GM19395 (cell line): ENCODE measurements at regions not wholly inside any gene's neighbourhood (a gene's known extent, or its start where the extent isn't known, plus 50 kb on each side); places are given as distances from the start of the nearest gene placed in this dataset.
A peak's percentile ranks its signal among the peaks of the same experiment; 100 is the strongest.
"Not testable (repeated sequence)": the region's sequence is repeated elsewhere in the genome, so short reads cannot be mapped to it uniquely, and the experiment has no call there.

Experiments
- ATAC-seq: cut with Tn5 transposase; IDR thresholded peaks from one replicate; pipeline ENCODE4 v1.9.1; 2021; ENCODE audit warnings: mild to moderate bottlenecking, moderate library complexity; ENCODE audit not compliant: unreplicated experiment

DNA sequence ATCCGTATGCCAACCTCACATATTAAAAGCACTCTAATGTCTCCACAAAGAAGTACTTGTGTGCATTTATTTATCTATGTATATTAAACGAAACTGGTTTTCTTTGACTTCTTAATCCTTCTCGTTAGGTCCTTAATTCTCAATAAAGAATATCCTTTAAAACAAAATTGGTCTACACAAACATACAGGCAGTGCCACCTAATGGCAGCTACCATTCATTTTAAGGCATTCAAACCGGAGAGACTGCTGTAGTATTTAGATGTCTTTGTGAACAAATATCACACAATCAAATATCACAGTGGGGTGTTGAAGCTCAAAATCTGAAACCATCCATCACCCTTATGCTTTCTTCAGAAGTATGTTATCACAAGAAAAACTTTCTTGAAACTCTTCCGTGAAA, 96.6 kb upstream of the IRAK1BP1 start:
- no peak for ATAC-seq

DNA sequence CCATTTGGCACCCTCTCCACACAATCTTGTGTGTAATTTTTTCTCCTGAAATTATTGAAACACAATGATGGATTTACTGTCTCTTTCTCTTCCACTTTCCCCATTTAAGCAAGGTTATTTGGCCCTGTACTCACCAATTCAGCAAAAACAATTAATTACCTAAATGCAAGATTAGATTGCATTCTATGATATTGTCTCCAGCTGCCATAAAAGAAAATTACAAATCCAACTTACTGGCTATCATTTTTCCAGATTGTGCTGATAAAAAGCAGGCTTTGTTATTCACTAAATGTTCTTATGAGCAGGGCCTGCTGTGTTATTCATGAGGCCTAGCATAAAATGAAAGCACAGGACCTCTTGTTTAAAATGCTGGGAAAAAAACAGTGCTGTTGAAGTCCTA, 95.8 kb upstream of the IRAK1BP1 start:
- ATAC-seq: no peak

DNA sequence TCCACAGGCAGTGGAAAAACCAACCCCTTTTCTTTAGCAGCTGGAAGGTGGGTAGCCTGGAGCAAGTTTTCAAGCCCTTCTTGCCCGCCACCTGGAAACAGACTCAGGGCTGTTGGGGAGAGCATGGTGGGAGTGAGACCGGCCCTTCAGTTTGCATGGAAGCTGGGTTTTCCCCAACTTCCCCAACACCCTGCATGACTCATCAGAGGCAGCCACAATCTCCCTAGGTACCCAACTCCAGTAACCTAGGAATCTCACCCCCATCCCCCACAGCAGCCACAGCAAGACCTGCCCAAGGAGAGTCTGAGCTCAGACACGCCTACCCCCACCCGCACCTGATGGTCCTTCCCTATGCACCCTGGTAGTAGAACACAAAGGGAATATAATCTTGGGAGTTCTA, 86.3 kb upstream of the IRAK1BP1 start:
- ATAC-seq: no peak

GRCh38 chr6:78783366-78783765, 84.0 kb upstream of the IRAK1BP1 start:
- not testable (repeated sequence) for ATAC-seq

- ATAC-seq: no peak
Observed at GRCh38 chr6:78797270-78797669, 70.1 kb upstream of the IRAK1BP1 start.

- no peak for ATAC-seq
Observed at GRCh38 chr6:78799682-78800081, 67.7 kb upstream of the IRAK1BP1 start.

DNA sequence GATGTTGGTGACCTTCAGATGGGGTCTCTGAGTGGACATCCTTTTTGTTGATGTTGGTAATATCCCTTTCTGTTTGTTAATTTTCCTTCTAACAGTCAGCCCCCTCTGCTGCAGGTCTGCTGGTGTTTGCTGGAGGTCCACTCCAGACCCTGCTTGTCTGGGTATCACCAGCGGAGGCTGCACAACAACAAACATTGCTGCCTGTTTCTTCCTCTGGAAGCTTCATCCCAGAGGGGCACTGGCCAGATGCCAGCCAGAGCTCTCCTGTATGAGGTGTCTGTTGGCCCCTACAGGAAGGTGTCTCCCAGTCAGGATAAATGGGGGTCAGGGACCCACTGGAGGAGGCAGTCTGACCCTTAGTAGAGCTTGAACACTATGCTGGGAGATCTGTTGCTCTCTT, 60.6 kb upstream of the IRAK1BP1 start:
- not testable (repeated sequence) for ATAC-seq

GRCh38 chr6:78807655-78808355, 59.5 kb upstream of the IRAK1BP1 start:
- not testable (repeated sequence) for ATAC-seq

DNA sequence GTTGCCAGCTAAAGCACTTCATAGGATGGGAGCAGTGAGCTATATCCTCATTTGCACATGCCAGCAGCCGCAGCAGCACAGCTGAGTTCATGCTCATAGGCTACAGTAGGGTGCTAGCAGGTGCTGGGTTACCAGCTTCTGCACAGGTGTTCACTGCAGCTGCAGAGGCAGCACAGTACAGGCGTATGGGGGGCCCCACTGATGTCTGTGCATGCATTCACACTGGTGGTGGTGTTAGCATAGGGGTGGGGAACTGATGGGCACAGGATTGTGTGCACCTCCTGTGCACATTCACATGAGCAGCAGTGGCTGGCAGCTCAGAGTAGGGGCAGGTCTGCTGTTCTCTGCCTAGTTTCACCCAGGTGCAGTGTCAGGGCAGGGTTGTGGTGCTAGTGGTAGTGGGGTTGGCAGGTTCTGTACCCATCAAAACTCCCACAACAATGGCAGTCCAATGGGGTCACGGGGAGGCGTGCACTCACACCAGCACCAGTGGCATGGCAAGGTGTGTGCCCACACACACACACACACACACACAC, 58.9 kb upstream of the IRAK1BP1 start:
- no peak for ATAC-seq

GRCh38 chr6:78808933-78809332, 58.4 kb upstream of the IRAK1BP1 start:
- ATAC-seq: no peak

DNA sequence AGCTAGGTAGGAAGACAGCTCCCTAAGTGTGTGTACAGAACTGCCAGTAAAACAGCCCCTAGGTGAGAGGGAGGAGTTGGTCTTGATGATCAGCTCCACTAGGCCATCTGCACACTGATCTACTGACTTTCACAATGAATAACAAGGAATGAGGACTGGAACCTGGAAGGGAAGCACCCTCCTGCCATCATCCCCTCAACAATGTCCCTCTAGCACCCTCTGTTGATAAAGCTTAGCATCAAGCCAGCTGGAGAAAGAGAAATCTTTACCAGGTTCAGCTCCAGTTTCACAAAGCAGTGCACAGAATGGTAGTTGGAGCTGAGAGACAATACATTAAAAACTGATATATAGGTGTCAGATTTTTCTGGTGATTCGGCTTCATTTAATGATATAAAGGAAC, 57.2 kb upstream of the IRAK1BP1 start:
- peak; percentile 58 for ATAC-seq

DNA sequence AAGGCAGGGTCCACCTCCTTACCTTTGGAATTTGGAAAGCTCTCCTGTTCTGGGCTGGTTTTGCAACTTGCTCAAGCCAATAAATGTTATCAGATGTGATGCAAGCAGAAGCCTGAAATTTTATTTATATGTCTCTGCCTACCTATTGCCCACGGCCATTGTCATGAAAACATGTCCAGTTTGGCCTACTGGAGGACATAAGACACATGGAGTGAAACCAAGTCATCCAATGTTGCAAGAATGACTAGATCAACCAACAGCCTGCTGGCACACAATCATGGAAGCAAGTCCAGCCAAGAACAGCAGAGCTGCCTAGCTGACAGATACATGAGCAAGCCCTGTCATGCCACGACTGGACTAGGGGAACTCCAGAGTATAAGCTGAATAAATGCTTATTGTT, 56.7 kb upstream of the IRAK1BP1 start:
- ATAC-seq: no peak
